ENCODE measurements at regions not wholly inside any gene's neighbourhood (a gene's known extent, or its start where the extent isn't known, plus 50 kb on each side); places are given as distances from the start of the nearest gene placed in this dataset.

GRCh38 chrX:65093658-65094057 lies 117.4 kb upstream of the ZC4H2 start:
- TF ChIP-seq, protein P1, sequence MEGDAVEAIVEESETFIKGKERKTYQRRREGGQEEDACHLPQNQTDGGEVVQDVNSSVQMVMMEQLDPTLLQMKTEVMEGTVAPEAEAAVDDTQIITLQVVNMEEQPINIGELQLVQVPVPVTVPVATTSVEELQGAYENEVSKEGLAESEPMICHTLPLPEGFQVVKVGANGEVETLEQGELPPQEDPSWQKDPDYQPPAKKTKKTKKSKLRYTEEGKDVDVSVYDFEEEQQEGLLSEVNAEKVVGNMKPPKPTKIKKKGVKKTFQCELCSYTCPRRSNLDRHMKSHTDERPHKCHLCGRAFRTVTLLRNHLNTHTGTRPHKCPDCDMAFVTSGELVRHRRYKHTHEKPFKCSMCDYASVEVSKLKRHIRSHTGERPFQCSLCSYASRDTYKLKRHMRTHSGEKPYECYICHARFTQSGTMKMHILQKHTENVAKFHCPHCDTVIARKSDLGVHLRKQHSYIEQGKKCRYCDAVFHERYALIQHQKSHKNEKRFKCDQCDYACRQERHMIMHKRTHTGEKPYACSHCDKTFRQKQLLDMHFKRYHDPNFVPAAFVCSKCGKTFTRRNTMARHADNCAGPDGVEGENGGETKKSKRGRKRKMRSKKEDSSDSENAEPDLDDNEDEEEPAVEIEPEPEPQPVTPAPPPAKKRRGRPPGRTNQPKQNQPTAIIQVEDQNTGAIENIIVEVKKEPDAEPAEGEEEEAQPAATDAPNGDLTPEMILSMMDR (IDR thresholded peaks at IDR 0.05; ENCODE audit: borderline replicate concordance, extremely low read depth, low read length, poor library complexity, severe bottlenecking) = no peak
- no peak for TF ChIP-seq EZH2 (IDR thresholded peaks at IDR 0.05; ENCODE audit: borderline replicate concordance, low read depth, low read length, severe bottlenecking)

Data from DND-41 (cell line).